Activated naive CD8-positive, alpha-beta T cell (primary cell): ENCODE measurements at regions not wholly inside any gene's neighbourhood (a gene's known extent, or its start where the extent isn't known, plus 50 kb on each side); places are given as distances from the start of the nearest gene placed in this dataset.
"Not testable (repeated sequence)": the region's sequence is repeated elsewhere in the genome, so short reads cannot be mapped to it uniquely, and the experiment has no call there.

ENCODE experiments used
- H3K27ac Mint-ChIP-seq: one replicate; pipeline ENCODE4 v1.8.0; 2021; ENCODE audit warnings: mixed read lengths
- H3K27me3 Mint-ChIP-seq: one replicate; pipeline ENCODE4 v1.8.0; 2021; ENCODE audit warnings: mixed read lengths
- H3K36me3 Mint-ChIP-seq: one replicate; pipeline ENCODE4 v1.8.0; 2021; ENCODE audit warnings: mixed read lengths
- H3K4me1 Mint-ChIP-seq: one replicate; pipeline ENCODE4 v1.8.0; 2021; ENCODE audit warnings: low read depth, mixed read lengths
- H3K4me3 Mint-ChIP-seq: one replicate; pipeline ENCODE4 v1.8.0; 2021; ENCODE audit warnings: mild to moderate bottlenecking, mixed read lengths
- H3K9me3 Mint-ChIP-seq: one replicate; pipeline ENCODE4 v1.8.0; 2021; ENCODE audit warnings: low read depth, mixed read lengths

- no peak overlapping the region for H3K4me3 Mint-ChIP-seq
Measured at GRCh38 chr5:98514215-98514614, 259.2 kb upstream of the RGMB start.

GRCh38 chr5:98516701-98517100, 256.8 kb upstream of the RGMB start:
- no peaks in the 10 kb centered on the region for H3K9me3 Mint-ChIP-seq
- H3K36me3 Mint-ChIP-seq, result no peaks in the 10 kb centered on the region
- no peaks in the 10 kb centered on the region for H3K4me1 Mint-ChIP-seq
- H3K27me3 Mint-ChIP-seq, result no peaks in the 10 kb centered on the region
- H3K4me3 Mint-ChIP-seq, result no peak overlapping the region
- no peak overlapping the region for H3K27ac Mint-ChIP-seq

More at GRCh38 chr5:98514215-98514614, 259.2 kb upstream of the RGMB start:
- no peaks in the 10 kb centered on the region for H3K4me1 Mint-ChIP-seq
- H3K36me3 Mint-ChIP-seq, result no peaks in the 10 kb centered on the region
- no peak overlapping the region for H3K27ac Mint-ChIP-seq
- no peaks in the 10 kb centered on the region for H3K27me3 Mint-ChIP-seq
- no peaks in the 10 kb centered on the region for H3K9me3 Mint-ChIP-seq

DNA sequence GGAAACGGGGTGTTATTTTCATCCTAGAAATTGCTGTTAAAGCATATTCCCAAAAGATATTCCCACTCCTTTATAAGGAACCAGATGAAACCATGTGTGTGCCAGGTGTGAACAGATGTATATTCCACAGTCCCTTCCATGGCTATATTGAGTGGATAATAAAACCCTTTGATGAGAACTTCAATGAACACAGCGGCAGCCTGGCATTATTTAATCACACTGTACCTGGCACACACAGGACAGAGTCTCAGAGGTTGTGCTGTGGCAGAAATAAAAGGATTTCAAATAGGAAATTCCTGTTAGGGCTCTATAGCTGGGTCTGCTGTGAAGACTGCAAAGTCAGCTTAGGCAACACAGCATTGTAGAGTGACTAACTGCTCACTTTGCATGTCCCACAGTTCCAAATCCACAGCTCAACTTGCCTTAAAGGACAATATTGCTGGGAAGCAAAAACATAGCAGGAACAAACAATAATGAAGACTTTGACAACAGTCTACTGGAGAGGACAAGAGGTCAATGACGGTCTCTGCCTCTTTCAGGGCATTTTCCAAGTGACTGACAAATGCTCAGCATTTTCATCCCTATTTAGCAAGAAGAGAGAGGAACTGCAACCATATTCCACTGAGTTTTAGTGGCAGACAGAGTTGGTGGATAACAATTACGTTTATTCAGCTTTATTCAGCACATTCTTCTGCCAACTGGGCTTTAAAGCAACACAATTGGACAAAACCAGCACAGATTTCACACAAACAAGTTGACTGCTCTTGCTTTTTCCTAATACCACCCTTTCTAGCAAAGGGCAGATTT, 255.7 kb upstream of the RGMB start:
- H3K36me3 Mint-ChIP-seq, result no peaks in the 10 kb centered on the region
- no peak overlapping the region for H3K4me3 Mint-ChIP-seq
- H3K9me3 Mint-ChIP-seq, result no peaks in the 10 kb centered on the region
- no peaks in the 10 kb centered on the region for H3K27me3 Mint-ChIP-seq
- no peaks in the 10 kb centered on the region for H3K4me1 Mint-ChIP-seq
- H3K27ac Mint-ChIP-seq, result no peak overlapping the region

DNA sequence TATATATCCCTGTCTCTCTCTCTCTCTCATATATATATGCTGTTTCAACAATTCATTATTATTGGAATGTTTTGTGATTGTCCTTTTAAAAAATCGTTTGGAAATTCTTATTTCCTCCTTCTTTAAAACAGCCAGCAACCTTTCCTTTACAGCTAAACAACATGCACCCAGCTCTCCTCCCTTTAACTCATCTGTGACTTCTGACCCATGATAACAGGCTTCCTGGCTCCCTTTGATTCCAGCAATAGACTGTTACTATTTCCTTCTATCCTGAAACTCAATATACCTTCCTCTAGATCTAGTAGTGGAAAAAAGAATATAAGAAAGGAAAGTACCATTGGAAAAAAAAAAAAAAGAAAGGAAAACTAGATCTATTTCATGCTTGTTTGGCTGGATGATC, 254.7 kb upstream of the RGMB start:
- no peaks in the 10 kb centered on the region for H3K27me3 Mint-ChIP-seq
- H3K4me1 Mint-ChIP-seq, result no peaks in the 10 kb centered on the region
- H3K4me3 Mint-ChIP-seq, result no peak overlapping the region
- H3K27ac Mint-ChIP-seq, result no peak overlapping the region
- H3K36me3 Mint-ChIP-seq, result no peaks in the 10 kb centered on the region
- H3K9me3 Mint-ChIP-seq, result no peaks in the 10 kb centered on the region

DNA sequence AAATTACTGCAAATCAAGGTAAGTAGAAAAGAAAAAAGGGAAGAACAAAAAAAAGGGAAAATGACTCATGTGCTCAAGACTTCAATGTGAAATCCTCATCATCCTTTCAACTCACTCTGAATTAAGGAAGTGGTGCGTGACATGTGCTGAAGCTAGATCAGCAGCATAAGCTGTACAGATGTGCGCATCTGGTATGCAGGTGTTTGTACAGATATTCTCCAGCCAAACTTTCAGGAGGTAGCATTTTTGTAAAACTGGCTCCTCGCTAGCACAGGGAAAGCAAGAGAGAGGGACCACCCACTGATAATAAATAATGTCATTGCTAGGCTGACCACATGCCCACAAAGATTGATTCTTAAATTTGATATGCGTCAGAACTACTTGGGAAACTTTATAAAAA, 253.9 kb upstream of the RGMB start:
- Mint-ChIP-seq H3K36me3 (no peaks in the 10 kb centered on the region), H3K4me3 (no peak overlapping the region), H3K9me3 (no peaks in the 10 kb centered on the region), H3K4me1 (no peaks in the 10 kb centered on the region), H3K27ac (no peak overlapping the region), H3K27me3 (no peaks in the 10 kb centered on the region)

- no peaks in the 10 kb centered on the region for H3K36me3 Mint-ChIP-seq
- no peak overlapping the region for H3K4me3 Mint-ChIP-seq
- H3K27me3 Mint-ChIP-seq, result no peaks in the 10 kb centered on the region
- no peaks in the 10 kb centered on the region for H3K4me1 Mint-ChIP-seq
- H3K9me3 Mint-ChIP-seq, result no peaks in the 10 kb centered on the region
- no peak overlapping the region for H3K27ac Mint-ChIP-seq
Measured at GRCh38 chr5:98521821-98522220, 251.6 kb upstream of the RGMB start.

DNA sequence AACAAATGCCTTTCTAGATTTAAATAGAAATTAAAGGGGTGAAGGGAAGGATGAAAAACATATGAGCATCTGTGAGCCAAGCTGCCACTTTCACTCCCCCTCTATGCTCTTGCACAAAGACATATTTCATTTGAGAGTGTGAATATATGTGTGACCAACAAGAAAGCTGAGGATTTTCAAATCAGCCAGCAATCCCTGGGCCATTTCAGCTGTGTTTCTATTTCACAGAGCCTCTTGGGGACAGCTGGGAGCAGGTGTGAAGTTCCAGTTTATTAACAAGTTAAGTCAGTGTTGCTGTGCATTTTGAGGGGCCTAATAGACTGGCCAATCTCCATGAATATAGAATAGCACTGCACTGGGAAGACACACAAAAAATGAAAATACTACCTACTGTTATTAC, 248.7 kb upstream of the RGMB start:
- Mint-ChIP-seq H3K27ac (no peak overlapping the region), H3K9me3 (no peaks in the 10 kb centered on the region), H3K4me3 (no peak overlapping the region), H3K36me3 (no peaks in the 10 kb centered on the region), H3K27me3 (no peaks in the 10 kb centered on the region), H3K4me1 (no peaks in the 10 kb centered on the region)

GRCh38 chr5:98527846-98528245, 245.6 kb upstream of the RGMB start:
- Mint-ChIP-seq H3K4me3 (no peak overlapping the region), H3K36me3 (no peaks in the 10 kb centered on the region), H3K27ac (no peak overlapping the region), H3K4me1 (no peaks in the 10 kb centered on the region), H3K9me3 (no peaks in the 10 kb centered on the region), H3K27me3 (peaks cover 3% of the 10 kb centered on the region)

GRCh38 chr5:98529321-98529720, 244.1 kb upstream of the RGMB start:
- no peaks in the 10 kb centered on the region for H3K4me1 Mint-ChIP-seq
- H3K36me3 Mint-ChIP-seq, result no peaks in the 10 kb centered on the region
- H3K4me3 Mint-ChIP-seq, result no peak overlapping the region
- H3K27ac Mint-ChIP-seq, result no peak overlapping the region
- H3K9me3 Mint-ChIP-seq, result no peaks in the 10 kb centered on the region
- H3K27me3 Mint-ChIP-seq, result peaks cover 4% of the 10 kb centered on the region

DNA sequence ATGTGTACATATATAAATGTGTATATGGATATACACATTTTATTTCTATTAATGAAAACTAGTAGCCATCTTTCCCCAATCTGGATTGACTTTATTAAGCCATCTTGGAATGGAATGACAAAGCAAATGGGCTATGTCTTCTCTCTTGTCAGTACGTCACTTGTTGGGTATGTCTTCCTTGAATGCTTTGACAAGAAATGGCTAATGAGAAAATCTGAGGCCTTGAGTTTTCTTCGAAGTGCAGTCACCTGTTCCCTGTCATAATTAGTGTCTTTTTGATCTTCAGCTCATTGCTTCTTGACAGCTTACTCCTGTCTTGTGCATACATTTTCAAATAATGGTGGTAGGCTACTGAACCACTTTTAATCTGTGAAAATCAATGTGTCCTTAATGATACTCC, 243.2 kb upstream of the RGMB start:
- no peak overlapping the region for H3K4me3 Mint-ChIP-seq
- no peaks in the 10 kb centered on the region for H3K4me1 Mint-ChIP-seq
- no peaks in the 10 kb centered on the region for H3K36me3 Mint-ChIP-seq
- peaks cover 4% of the 10 kb centered on the region for H3K27me3 Mint-ChIP-seq
- no peaks in the 10 kb centered on the region for H3K9me3 Mint-ChIP-seq
- no peak overlapping the region for H3K27ac Mint-ChIP-seq

- H3K4me1 Mint-ChIP-seq, result no peaks in the 10 kb centered on the region
- peaks cover 3% of the 10 kb centered on the region for H3K27me3 Mint-ChIP-seq
- no peaks in the 10 kb centered on the region for H3K36me3 Mint-ChIP-seq
- H3K27ac Mint-ChIP-seq, result no peak overlapping the region
- H3K9me3 Mint-ChIP-seq, result peaks cover 4% of the 10 kb centered on the region
- H3K4me3 Mint-ChIP-seq, result no peak overlapping the region
Measured at GRCh38 chr5:98535901-98536300, 237.6 kb upstream of the RGMB start.

DNA sequence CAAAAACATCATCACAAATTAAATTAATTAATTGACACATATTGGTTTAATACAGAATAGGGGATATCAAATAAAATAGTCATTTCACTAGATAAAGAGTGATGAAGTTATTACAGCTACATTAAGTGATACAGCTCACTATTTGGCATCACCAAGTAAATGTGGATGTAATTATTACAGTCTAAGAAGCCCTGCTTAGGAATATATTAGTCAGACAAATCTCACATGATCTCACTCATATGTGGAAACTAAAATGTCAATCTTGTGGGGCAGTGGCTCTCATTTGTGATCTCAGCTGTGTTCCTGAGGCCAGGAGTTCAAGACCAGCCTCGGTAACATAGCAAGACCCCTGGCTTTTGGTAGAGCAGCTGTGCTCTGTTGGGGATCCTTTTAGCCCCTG, 233.4 kb upstream of the RGMB start:
- H3K27me3 Mint-ChIP-seq, result no peaks in the 10 kb centered on the region
- no peaks in the 10 kb centered on the region for H3K4me1 Mint-ChIP-seq
- no peak overlapping the region for H3K4me3 Mint-ChIP-seq
- no peaks in the 10 kb centered on the region for H3K36me3 Mint-ChIP-seq
- H3K9me3 Mint-ChIP-seq, result peaks cover 27% of the 10 kb centered on the region
- no peak overlapping the region for H3K27ac Mint-ChIP-seq

GRCh38 chr5:98541641-98542040, 231.8 kb upstream of the RGMB start:
- H3K4me1 Mint-ChIP-seq, result no peaks in the 10 kb centered on the region
- H3K4me3 Mint-ChIP-seq, result no peak overlapping the region
- H3K27me3 Mint-ChIP-seq, result no peaks in the 10 kb centered on the region
- H3K36me3 Mint-ChIP-seq, result no peaks in the 10 kb centered on the region
- no peak overlapping the region for H3K27ac Mint-ChIP-seq
- H3K9me3 Mint-ChIP-seq, result peaks cover 27% of the 10 kb centered on the region

- H3K9me3 Mint-ChIP-seq, result peaks cover 27% of the 10 kb centered on the region
- H3K36me3 Mint-ChIP-seq, result no peaks in the 10 kb centered on the region
- no peak overlapping the region for H3K4me3 Mint-ChIP-seq
- no peak overlapping the region for H3K27ac Mint-ChIP-seq
- no peaks in the 10 kb centered on the region for H3K4me1 Mint-ChIP-seq
- H3K27me3 Mint-ChIP-seq, result no peaks in the 10 kb centered on the region
Measured at GRCh38 chr5:98543490-98543889, 230.0 kb upstream of the RGMB start.

DNA sequence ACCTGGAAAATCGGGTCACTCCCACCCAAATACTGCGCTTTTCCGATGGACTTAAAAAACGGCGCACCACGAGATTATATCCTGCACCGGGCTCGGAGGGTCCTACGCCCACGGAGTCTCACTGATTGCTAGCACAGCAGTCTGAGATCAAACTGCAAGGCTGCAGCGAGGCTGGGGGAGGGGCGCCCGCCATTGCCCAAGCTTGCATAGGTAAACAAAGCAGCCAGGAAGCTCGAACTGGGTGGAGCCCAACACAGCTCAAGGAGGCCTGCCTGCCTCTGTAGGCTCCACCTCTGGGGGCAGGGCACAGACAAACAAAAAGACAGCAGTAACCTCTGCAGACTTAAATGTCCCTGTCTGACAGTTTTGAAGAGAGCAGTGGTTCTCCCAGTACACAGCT, 226.5 kb upstream of the RGMB start:
- H3K36me3 Mint-ChIP-seq, H3K27ac Mint-ChIP-seq, H3K4me1 Mint-ChIP-seq, H3K27me3 Mint-ChIP-seq, H3K4me3 Mint-ChIP-seq: not testable (repeated sequence)
- H3K9me3 Mint-ChIP-seq, result peaks cover 13% of the 10 kb centered on the region

DNA sequence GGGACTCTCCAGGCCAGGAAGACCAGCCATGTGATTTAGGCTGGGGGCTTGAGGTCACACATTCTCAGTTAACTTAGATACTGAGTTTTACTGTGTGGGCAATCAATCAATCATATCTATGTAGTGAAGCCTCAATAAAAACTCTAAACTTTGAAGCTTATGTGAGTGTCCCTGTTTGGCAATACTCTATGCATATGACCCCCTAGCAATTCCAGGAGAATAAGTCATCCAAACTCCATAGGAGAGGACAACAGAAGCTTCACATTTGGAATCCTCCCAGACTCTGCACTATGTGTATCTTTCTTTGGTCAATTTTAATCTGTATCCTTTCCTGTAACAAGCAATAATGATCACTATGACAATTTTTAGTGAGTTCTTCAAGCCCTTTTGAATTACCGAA, 216.8 kb upstream of the RGMB start:
- no peaks in the 10 kb centered on the region for H3K4me1 Mint-ChIP-seq
- H3K27me3 Mint-ChIP-seq, result peaks cover 4% of the 10 kb centered on the region
- no peak overlapping the region for H3K27ac Mint-ChIP-seq
- peaks cover 6% of the 10 kb centered on the region for H3K9me3 Mint-ChIP-seq
- H3K36me3 Mint-ChIP-seq, result no peaks in the 10 kb centered on the region
- no peak overlapping the region for H3K4me3 Mint-ChIP-seq
